OCI-LY3 (cell line): ENCODE measurements at regions not wholly inside any gene's neighbourhood (a gene's known extent, or its start where the extent isn't known, plus 50 kb on each side); places are given as distances from the start of the nearest gene placed in this dataset.
A peak's percentile ranks its signal among the peaks of the same experiment; 100 is the strongest.
"Not testable (repeated sequence)": the region's sequence is repeated elsewhere in the genome, so short reads cannot be mapped to it uniquely, and the experiment has no call there.

ENCODE experiments used
- H2AFZ ChIP-seq: fragments of 200-600, 300-600 bp; shearing (Covaris generic); 2 replicates; pipeline ENCODE4 v1.6.0; 2014; ENCODE audit warnings: antibody characterized with exemption, low read depth, low read length
- H3K27ac ChIP-seq: fragments of 200-600, 300-600 bp; sonication (generic); 2 replicates; pipeline ENCODE4 v1.5.1; 2014; ENCODE audit warnings: mild to moderate bottlenecking, low read length, moderate library complexity, mixed read lengths
- H3K27me3 ChIP-seq: fragments of 200-600, 300-600 bp; sonication (generic); 2 replicates; pipeline ENCODE4 v1.6.1; 2014; ENCODE audit warnings: low read depth, low read length, mixed read lengths
- H3K36me3 ChIP-seq: fragments of 200-600, 300-600 bp; sonication (generic); replicated peaks from 2 replicates; pipeline ENCODE3; 2014; ENCODE audit warnings: low read depth, low read length, mixed read lengths
- H3K4me1 ChIP-seq: fragments of 300-600, 200-600 bp; sonication (generic); 2 replicates; pipeline ENCODE4 v1.6.1; 2014; ENCODE audit warnings: low read length, mixed read lengths
- H3K4me2 ChIP-seq: fragments of 200-600, 300-600 bp; sonication (generic); 2 replicates; pipeline ENCODE4 v1.6.1; 2014; ENCODE audit warnings: low read length, mixed read lengths
- H3K4me3 ChIP-seq: fragments of 300-600, 200-600 bp; sonication (generic); 2 replicates; pipeline ENCODE4 v1.5.1; 2014; ENCODE audit warnings: antibody characterized with exemption, mild to moderate bottlenecking, low read length, moderate library complexity
- H3K79me2 ChIP-seq: fragments of 300-600, 200-600 bp; shearing (Covaris generic); 2 replicates; pipeline ENCODE4 v1.6.1; 2014; ENCODE audit warnings: mild to moderate bottlenecking, low read length, mixed read lengths
- H3K9ac ChIP-seq: fragments of 300-600, 200-600 bp; shearing (Covaris generic); 2 replicates; pipeline ENCODE4 v1.6.0; 2014; ENCODE audit warnings: mild to moderate bottlenecking, low read length, moderate library complexity
- H3K9me3 ChIP-seq: fragments of 200-600, 300-600 bp; shearing (Covaris generic); 2 replicates; pipeline ENCODE4 v1.6.1; 2014; ENCODE audit warnings: low read length, mixed read lengths; ENCODE audit not compliant: insufficient read depth
- H4K20me1 ChIP-seq: fragments of 200-600, 300-600 bp; sonication (generic); 2 replicates; pipeline ENCODE4 v1.6.1; 2016; ENCODE audit warnings: low read length, mixed read lengths; ENCODE audit not compliant: insufficient read depth
- EZH2phosphoT487 ChIP-seq: fragments of 200-600 bp; shearing (Covaris generic); IDR thresholded peaks from 2 replicates; pipeline ENCODE4 v1.6.1; 2018; ENCODE audit warnings: antibody characterized with exemption, mixed run types, low read depth
- TF ChIP-seq, protein P1 (sequence below): fragments of 200-600, 300-600 bp; sonication (generic); IDR thresholded peaks from 2 replicates; pipeline ENCODE4 v1.5.1; 2014; ENCODE audit warnings: antibody characterized with exemption, low read length, low read depth

DNA sequence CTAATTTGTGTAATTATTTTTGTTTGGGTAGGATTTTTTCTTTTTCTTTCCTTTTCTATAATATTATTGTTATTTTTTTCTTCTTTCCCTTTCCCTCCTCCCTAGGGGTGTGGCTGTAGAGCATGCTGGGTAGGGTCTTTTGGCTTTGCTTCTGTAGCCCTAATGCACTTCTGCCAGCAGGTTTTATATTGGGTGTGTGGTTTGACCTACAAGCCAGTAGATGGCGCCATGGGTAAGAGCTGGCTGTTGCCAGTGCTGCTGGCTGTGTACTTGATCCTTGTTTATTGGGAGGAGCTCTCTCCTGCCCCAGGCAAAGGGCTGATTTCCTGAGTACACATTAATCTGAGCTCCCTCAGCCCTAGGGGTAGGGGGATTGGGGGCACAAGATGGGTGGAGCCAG, 67.7 kb upstream of the PARP4 start:
- H3K4me2 ChIP-seq, H3K36me3 ChIP-seq, H2AFZ ChIP-seq, H3K27me3 ChIP-seq, H3K9me3 ChIP-seq, H3K4me3 ChIP-seq, H3K79me2 ChIP-seq, H3K27ac ChIP-seq, H4K20me1 ChIP-seq, H3K9ac ChIP-seq: not testable (repeated sequence)
- peaks cover 15% of the 10 kb centered on the region for H3K4me1 ChIP-seq
- TF ChIP-seq, protein P1, sequence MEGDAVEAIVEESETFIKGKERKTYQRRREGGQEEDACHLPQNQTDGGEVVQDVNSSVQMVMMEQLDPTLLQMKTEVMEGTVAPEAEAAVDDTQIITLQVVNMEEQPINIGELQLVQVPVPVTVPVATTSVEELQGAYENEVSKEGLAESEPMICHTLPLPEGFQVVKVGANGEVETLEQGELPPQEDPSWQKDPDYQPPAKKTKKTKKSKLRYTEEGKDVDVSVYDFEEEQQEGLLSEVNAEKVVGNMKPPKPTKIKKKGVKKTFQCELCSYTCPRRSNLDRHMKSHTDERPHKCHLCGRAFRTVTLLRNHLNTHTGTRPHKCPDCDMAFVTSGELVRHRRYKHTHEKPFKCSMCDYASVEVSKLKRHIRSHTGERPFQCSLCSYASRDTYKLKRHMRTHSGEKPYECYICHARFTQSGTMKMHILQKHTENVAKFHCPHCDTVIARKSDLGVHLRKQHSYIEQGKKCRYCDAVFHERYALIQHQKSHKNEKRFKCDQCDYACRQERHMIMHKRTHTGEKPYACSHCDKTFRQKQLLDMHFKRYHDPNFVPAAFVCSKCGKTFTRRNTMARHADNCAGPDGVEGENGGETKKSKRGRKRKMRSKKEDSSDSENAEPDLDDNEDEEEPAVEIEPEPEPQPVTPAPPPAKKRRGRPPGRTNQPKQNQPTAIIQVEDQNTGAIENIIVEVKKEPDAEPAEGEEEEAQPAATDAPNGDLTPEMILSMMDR = peak; percentile 35

DNA sequence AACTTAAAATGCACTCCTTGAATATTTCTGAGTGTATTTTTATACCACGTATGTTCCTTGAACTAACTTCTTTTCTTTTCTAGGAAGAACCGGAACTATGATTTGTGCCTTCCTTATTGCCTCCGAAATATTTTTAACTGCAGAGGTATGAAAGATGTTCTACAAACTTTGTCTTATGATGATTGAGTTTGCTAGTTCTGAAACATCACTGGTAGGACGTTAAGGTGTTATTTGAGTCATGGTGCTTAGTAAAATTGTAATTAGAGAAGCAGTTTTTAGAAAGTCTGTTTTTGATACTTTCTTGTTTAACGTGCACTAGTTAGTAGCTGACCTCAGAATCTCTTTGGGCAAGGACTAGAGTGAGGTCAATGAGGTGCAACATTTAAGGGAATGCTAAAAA, 69.0 kb upstream of the PARP4 start:
- Histone ChIP-seq H3K4me3 (peak overlapping the region; percentile 62), H3K9ac (peak overlapping the region; percentile 14; the same call in 1 of the 2 replicates), H3K4me2 (peak overlapping the region; percentile 71), H3K4me1 (peaks cover 15% of the 10 kb centered on the region)
- H4K20me1 ChIP-seq, H3K27me3 ChIP-seq, H3K27ac ChIP-seq, H3K36me3 ChIP-seq, H2AFZ ChIP-seq, H3K79me2 ChIP-seq, H3K9me3 ChIP-seq: not testable (repeated sequence)

DNA sequence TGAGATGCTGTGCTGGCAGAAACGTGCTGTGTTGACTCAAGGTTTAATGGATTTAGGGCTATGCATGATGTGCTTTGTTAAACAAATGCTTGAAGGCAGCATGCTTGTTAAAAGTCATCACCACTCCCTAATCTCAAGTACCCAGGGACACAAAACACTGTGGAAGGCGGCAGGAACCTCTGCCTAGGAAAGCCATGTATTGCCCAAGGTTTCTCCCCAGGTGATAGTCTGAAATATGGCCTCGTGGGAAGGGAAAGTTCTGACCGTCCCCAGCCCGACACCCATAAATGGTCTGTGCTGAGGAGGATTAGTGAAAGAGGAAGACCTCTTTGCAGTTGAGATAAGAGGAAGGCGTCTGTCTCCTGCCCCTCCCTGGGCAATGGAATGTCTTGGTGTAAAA, 79.1 kb upstream of the PARP4 start:
- not testable (repeated sequence) for H3K4me3 ChIP-seq, H3K9me3 ChIP-seq, H3K9ac ChIP-seq, H3K79me2 ChIP-seq, H3K36me3 ChIP-seq, H3K4me1 ChIP-seq, H3K27me3 ChIP-seq, H2AFZ ChIP-seq, H3K27ac ChIP-seq, H4K20me1 ChIP-seq
- H3K4me2 ChIP-seq = peak overlapping the region; percentile 29; the same call in 1 of the 2 replicates

DNA sequence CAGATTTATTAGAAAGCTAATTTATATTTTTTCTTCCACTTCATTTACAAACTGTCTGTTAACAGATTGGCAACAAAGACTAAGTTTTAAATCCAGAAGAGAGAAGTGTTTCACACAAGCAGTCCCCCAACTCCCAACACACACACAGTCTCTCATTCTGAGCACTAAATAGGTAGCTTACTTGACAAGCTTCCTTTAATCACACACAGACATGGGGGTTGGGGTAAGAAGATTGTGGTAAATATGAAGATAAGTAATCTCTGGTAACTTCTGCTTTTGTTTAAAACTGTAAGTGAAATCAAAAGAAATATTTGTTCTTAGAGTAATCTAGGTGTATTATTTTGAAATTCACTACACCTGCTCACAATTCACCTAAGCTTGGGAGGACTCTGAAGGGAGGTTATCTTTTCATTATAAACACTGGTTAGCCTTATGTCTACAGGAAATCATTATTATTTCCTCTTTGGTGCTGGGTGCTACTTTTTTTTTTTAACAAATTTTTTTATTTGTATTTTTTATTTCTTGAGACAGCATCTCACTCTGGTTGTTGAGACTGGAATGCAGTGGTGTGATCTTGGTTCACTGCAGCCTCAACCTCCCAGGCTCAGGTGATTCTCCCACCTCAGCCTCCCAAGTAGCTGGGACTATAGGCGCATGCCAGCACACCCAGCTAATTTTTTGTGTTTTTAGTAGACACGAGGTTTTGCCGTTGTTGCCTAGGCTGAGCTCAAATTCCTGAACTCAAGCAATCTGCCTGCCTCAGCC, 82.1 kb upstream of the ATP12A start:
- H2AFZ ChIP-seq, H3K4me3 ChIP-seq, H4K20me1 ChIP-seq, H3K9ac ChIP-seq, H3K9me3 ChIP-seq, H3K27me3 ChIP-seq, H3K79me2 ChIP-seq, H3K36me3 ChIP-seq: not testable (repeated sequence)
- peaks cover 29% of the 10 kb centered on the region for H3K4me1 ChIP-seq
- H3K27ac ChIP-seq = peak overlapping the region; percentile 32; the same call in 1 of the 2 replicates
- peak overlapping the region; percentile 50 for H3K4me2 ChIP-seq

DNA sequence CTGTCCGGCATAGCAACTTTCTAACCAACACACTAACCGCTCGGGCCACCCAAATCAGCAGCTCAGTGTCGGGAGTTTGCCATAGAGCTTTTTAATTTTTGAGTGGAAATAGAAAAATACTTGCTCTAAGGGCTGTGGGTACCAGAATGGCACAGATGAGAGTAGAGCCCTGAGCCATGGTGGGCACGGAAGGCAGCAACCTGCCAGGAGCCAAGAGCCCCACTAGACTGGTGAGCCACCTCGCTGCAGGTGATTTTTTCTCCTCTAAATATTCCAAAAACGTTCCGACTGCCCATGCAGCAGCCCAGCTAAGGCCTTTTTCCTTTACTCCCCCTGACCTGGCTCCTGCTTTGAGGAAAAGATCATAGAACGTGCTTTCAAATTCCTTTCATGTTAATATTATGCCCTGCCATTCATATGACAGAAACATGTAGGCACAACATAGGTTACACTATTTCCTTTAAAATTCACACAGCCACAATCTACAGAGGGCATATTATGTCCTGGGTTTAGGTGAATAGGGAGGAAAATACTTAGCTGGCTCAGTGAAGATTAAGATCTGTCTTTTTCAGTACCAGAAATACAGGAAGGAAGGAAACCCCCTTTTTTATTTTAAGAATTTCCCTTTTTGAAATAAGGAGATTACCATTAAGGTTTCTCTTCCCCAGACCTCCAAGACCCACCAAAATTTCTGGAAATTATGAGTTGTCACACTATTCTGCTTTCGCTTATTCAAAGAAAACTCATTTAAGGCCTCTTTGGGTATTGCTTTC, 81.0 kb upstream of the ATP12A start:
- Histone ChIP-seq H3K27ac (peak overlapping the region; percentile 31; the same call in 1 of the 2 replicates), H3K4me2 (peak overlapping the region; percentile 42), H3K4me1 (peaks cover 29% of the 10 kb centered on the region), H3K4me3 (peak overlapping the region; percentile 3; the same call in 1 of the 2 replicates)
- not testable (repeated sequence) for H3K9me3 ChIP-seq, H4K20me1 ChIP-seq, H3K9ac ChIP-seq, H3K36me3 ChIP-seq, H2AFZ ChIP-seq, H3K79me2 ChIP-seq, H3K27me3 ChIP-seq

DNA sequence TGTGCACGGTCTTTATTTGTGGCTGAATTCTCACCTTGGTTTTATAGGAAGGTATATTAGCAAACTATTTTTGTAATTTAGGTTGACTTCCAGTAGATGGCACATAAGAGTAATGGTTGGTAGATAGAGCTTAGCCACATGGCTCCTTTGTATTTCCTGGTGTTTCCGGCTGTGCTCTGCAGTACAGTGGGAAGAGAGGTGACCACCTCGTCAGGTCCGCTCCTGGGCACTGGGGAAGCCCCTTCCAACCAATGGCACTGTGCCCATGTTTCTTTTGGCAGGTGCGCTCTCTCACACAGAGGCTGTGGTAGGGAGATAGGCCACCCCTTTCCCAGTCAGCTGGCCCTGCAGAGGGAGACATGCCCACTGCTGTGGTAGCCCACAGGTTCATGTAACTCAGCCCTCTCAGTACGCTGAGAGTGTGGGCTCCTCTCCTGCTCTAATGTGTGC, 74.3 kb upstream of the ATP12A start:
- Histone ChIP-seq H3K27me3 (no peaks in the 10 kb centered on the region), H4K20me1 (no peaks in the 10 kb centered on the region), H3K36me3 (no peaks in the 10 kb centered on the region), H3K4me2 (peak overlapping the region; percentile 35), H3K4me1 (peaks cover 9% of the 10 kb centered on the region), H3K4me3 (no peak overlapping the region), H3K9ac (0 out of 2 replicates have a peak overlapping the region, but pooled peaks have one; percentile 12), H3K9me3 (no peaks in the 10 kb centered on the region), H3K79me2 (no peaks in the 10 kb centered on the region), H2AFZ (peak overlapping the region; percentile 93), H3K27ac (no peak overlapping the region)
- TF ChIP-seq, protein P1 = peak; percentile 71
- no peak for TF ChIP-seq EZH2phosphoT487
